WTC11 (cell line): ENCODE measurements at regions not wholly inside any gene's neighbourhood (a gene's known extent, or its start where the extent isn't known, plus 50 kb on each side); places are given as distances from the start of the nearest gene placed in this dataset.

Experiments used
- ATAC-seq: fragments of 200-7000 bp; cut with Tn5 transposase; 2 replicates; pipeline ENCODE4 v1.10.0; 2021; ENCODE audit warnings: mild to moderate bottlenecking, moderate library complexity
- CTCF ChIA-PET: fragments of 300-600 bp; sonication (Branson Sonifier 250); formaldehyde crosslinking; loops from one replicate; lab custom pipeline; 2021; ENCODE audit warnings: antibody characterized with exemption; lab: Charles Lee
- POLR2A ChIA-PET: fragments of 350-600 bp; sonication (Branson Sonifier 250); formaldehyde crosslinking; loops from one replicate; lab custom pipeline; 2021; ENCODE audit warnings: antibody characterized with exemption; lab: Charles Lee
- DNase-seq: peaks from one replicate; pipeline ENCODE4 v3.0.0; 2021; ENCODE audit warnings: low spot score
- H3K27ac Mint-ChIP-seq: 2 replicates; pipeline ENCODE4 v1.8.0; 2021; ENCODE audit warnings: mixed read lengths
- H3K27me3 Mint-ChIP-seq: 2 replicates; pipeline ENCODE4 v1.8.0; 2021; ENCODE audit warnings: low read depth, mild to moderate bottlenecking, moderate library complexity, mixed read lengths
- H3K36me3 Mint-ChIP-seq: 2 replicates; pipeline ENCODE4 v1.8.0; 2021; ENCODE audit warnings: mixed read lengths
- H3K4me1 Mint-ChIP-seq: 2 replicates; pipeline ENCODE4 v1.8.0; 2022; ENCODE audit warnings: mixed read lengths
- H3K4me3 Mint-ChIP-seq: 2 replicates; pipeline ENCODE4 v1.8.0; 2021; ENCODE audit warnings: mild to moderate bottlenecking, moderate library complexity, mixed read lengths
- H3K9me3 Mint-ChIP-seq: 2 replicates; pipeline ENCODE4 v1.8.0; 2021; ENCODE audit warnings: mixed read lengths
- AR ChIP-seq: fragments of 250-450 bp; sonication (Bioruptor Pico); IDR thresholded peaks from 2 replicates; pipeline ENCODE4 v1.9.0; 2021; ENCODE audit warnings: mild to moderate bottlenecking
- ATF1 ChIP-seq: sonication (generic); formaldehyde crosslinking; IDR thresholded peaks from 2 replicates; pipeline ENCODE4 v1.8.1; 2023; ENCODE audit warnings: mild to moderate bottlenecking, moderate library complexity, missing genetic modification reagents
- CBFB ChIP-seq: sonication (generic); formaldehyde crosslinking; IDR thresholded peaks from 2 replicates; pipeline ENCODE4 v1.8.1; 2022; ENCODE audit warnings: mild to moderate bottlenecking, low read depth, missing genetic modification reagents
- CDX4 ChIP-seq: fragments of 250-450 bp; sonication (Bioruptor Pico); IDR thresholded peaks from 2 replicates; pipeline ENCODE4 v1.9.0; 2021; ENCODE audit warnings: moderate library complexity, mild to moderate bottlenecking, inconsistent platforms, borderline replicate concordance
- CREM ChIP-seq: sonication (generic); formaldehyde crosslinking; IDR thresholded peaks from 2 replicates; pipeline ENCODE4 v1.8.1; 2022; ENCODE audit warnings: mild to moderate bottlenecking, missing genetic modification reagents, moderate library complexity
- EMX1 ChIP-seq: fragments of 250-450 bp; sonication (Bioruptor Pico); IDR thresholded peaks from 2 replicates; pipeline ENCODE4 v1.8.0; 2021; ENCODE audit warnings: mild to moderate bottlenecking
- GABPB1 ChIP-seq: sonication (generic); formaldehyde crosslinking; IDR thresholded peaks from 2 replicates; pipeline ENCODE4 v1.8.1; 2023; ENCODE audit warnings: mild to moderate bottlenecking, missing genetic modification reagents
- GRHL2 ChIP-seq: fragments of 250-450 bp; sonication (Bioruptor Pico); IDR thresholded peaks from 2 replicates; pipeline ENCODE4 v1.8.0; 2022; ENCODE audit warnings: mild to moderate bottlenecking, moderate library complexity; ENCODE audit not compliant: insufficient replicate concordance, severe bottlenecking
- HMGA2 ChIP-seq: fragments of 250-450 bp; sonication (Bioruptor Pico); IDR thresholded peaks from 2 replicates; pipeline ENCODE4 v1.4.0; 2021; ENCODE audit warnings: mild to moderate bottlenecking, moderate library complexity
- NR3C1 ChIP-seq: sonication (generic); formaldehyde crosslinking; conservative IDR thresholded peaks from 2 replicates; pipeline ENCODE4 v1.8.1; 2023; ENCODE audit warnings: low read depth, mild to moderate bottlenecking, missing genetic modification reagents
- OVOL2 ChIP-seq: fragments of 250-450 bp; sonication (Bioruptor Pico); IDR thresholded peaks from 2 replicates; pipeline ENCODE4 v1.9.0; 2021; ENCODE audit warnings: mild to moderate bottlenecking, borderline replicate concordance
- SOX15 ChIP-seq: fragments of 250-450 bp; sonication (Bioruptor Pico); IDR thresholded peaks from 2 replicates; pipeline ENCODE4 v1.9.0; 2021; ENCODE audit warnings: mild to moderate bottlenecking
- TEAD1 ChIP-seq: sonication (generic); formaldehyde crosslinking; IDR thresholded peaks from 2 replicates; pipeline ENCODE4 v1.8.0; 2022; ENCODE audit warnings: mild to moderate bottlenecking, missing genetic modification reagents
- ZBTB21 ChIP-seq: sonication (generic); formaldehyde crosslinking; IDR thresholded peaks from 2 replicates; pipeline ENCODE4 v1.8.1; 2023; ENCODE audit warnings: mild to moderate bottlenecking, missing genetic modification reagents, borderline replicate concordance
- ZNF232 ChIP-seq: sonication (generic); formaldehyde crosslinking; IDR thresholded peaks from 2 replicates; pipeline ENCODE4 v1.8.0; 2022; ENCODE audit warnings: mild to moderate bottlenecking, missing genetic modification reagents
- ZNF396 ChIP-seq: fragments of 250-450 bp; sonication (Bioruptor Pico); IDR thresholded peaks from 2 replicates; pipeline ENCODE4 v1.8.0; 2021; ENCODE audit warnings: mild to moderate bottlenecking, moderate library complexity, borderline replicate concordance

- TF ChIP-seq GRHL2 (CRISPR knock-in tag) (no peak), ZBTB21 (CRISPR knock-in tag) (no peak), CBFB (CRISPR knock-in tag) (no peak), CDX4 (CRISPR knock-in tag) (no peak)
Observed at GRCh38 chr3:102025606-102026270, 176.4 kb downstream of the NFKBIZ start (continued).

- no peak for ATAC-seq
- Mint-ChIP-seq H3K27ac (no peak overlapping the region), H3K27me3 (no peaks in the 10 kb centered on the region), H3K9me3 (no peaks in the 10 kb centered on the region)
- CTCF ChIA-PET: no interaction called here
- no peak for TF ChIP-seq OVOL2 (CRISPR knock-in tag)
- TF ChIP-seq, all 79 proteins: peak for 0
- Mint-ChIP-seq H3K36me3 (no peaks in the 10 kb centered on the region), H3K4me3 (no peak overlapping the region), H3K4me1 (no peaks in the 10 kb centered on the region)
- POLR2A ChIA-PET: no interaction called here
- no peak for DNase-seq
Observed at GRCh38 chr3:102026656-102027055, 177.3 kb downstream of the NFKBIZ start.

GRCh38 chr3:102030661-102031060 lies 181.3 kb downstream of the NFKBIZ start:
- no peak overlapping the region for H3K27ac Mint-ChIP-seq
- H3K4me1 Mint-ChIP-seq: no peaks in the 10 kb centered on the region
- CTCF ChIA-PET: no interaction called here

GRCh38 chr3:102031834-102032233 lies 182.5 kb downstream of the NFKBIZ start:
- Mint-ChIP-seq H3K27ac (no peak overlapping the region), H3K36me3 (no peaks in the 10 kb centered on the region), H3K4me1 (no peaks in the 10 kb centered on the region), H3K4me3 (no peak overlapping the region), H3K9me3 (no peaks in the 10 kb centered on the region), H3K27me3 (no peaks in the 10 kb centered on the region)
- DNase-seq (no peak), ATAC-seq (no peak)
- CTCF ChIA-PET: no interaction called here
- TF ChIP-seq TEAD1 (CRISPR knock-in tag) (no peak), NR3C1 (CRISPR knock-in tag) (no peak), CBFB (CRISPR knock-in tag) (no peak), ZNF232 (CRISPR knock-in tag) (no peak)
- POLR2A ChIA-PET: interaction anchor here (0.6 kb wide), 1 partner anchor 1683 kb away, joined by 3 read pairs; no protein-coding TSS in a partner anchor

More at GRCh38 chr3:102030661-102031060, 181.3 kb downstream of the NFKBIZ start:
- TF ChIP-seq ZNF396 (no peak), HMGA2 (CRISPR knock-in tag) (no peak), SOX15 (CRISPR knock-in tag) (no peak), ATF1 (CRISPR knock-in tag) (no peak), AR (no peak), CREM (CRISPR knock-in tag) (no peak), EMX1 (CRISPR knock-in tag) (no peak), GABPB1 (CRISPR knock-in tag) (no peak), OVOL2 (CRISPR knock-in tag) (no peak)
- no peak for ATAC-seq
- Mint-ChIP-seq H3K27me3 (no peaks in the 10 kb centered on the region), H3K36me3 (no peaks in the 10 kb centered on the region), H3K9me3 (no peaks in the 10 kb centered on the region), H3K4me3 (no peak overlapping the region)
- POLR2A ChIA-PET: no interaction called here
- DNase-seq: no peak
